ENCODE measurements at regions not wholly inside any gene's neighbourhood (a gene's known extent, or its start where the extent isn't known, plus 50 kb on each side); places are given as distances from the start of the nearest gene placed in this dataset.
A peak's percentile ranks its signal among the peaks of the same experiment; 100 is the strongest.

DNA sequence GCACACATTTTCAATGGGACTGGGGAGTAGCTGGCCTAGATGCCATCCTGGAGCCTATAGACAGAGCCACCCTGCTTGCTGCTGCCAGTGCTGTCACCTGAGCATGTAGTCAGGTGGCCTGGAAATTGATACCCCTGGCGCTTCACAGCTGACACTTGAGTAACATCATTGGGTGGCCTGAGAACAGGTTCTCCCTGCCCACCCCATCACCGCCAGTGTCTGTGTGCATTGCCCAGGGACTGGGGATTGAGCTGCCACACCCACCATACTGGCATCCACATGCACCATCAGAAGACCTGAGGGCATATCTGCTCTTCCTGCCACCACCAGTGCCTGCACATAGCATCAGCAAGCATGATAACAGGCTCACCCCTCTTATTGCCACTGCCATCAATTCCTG is 1142.9 kb upstream of the PABPC4L start:
- intact Hi-C loops (cut with DNase I) = no loop called here
- DNase-seq = peak in 2 of 10 donors; percentile 42 to 56

DNA sequence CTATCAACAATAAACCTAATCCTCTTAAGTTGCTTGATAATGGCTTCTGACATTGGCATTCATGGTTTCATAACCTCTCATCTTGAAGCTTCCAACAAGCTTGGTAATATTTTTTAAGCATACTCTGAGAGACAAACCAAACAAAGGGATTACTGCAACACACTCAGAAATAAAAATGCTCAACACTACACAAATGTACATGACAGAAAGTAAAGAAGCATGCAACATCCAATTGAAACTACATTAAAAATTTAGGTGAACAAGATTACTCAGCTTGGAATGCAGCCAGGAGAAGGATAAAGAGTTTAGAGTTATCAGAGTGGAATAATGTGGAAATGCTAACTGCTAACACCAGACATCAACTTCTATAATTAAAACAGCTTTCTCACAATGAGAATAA is 1136.6 kb upstream of the PABPC4L start:
- DNase-seq = no peak
- intact Hi-C loops (cut with DNase I) = no loop called here

GRCh38 chr4:135325264-135325663 is 1123.7 kb upstream of the PABPC4L start:
- intact Hi-C loops (cut with DNase I) = no loop called here
- DNase-seq = no peak

DNA sequence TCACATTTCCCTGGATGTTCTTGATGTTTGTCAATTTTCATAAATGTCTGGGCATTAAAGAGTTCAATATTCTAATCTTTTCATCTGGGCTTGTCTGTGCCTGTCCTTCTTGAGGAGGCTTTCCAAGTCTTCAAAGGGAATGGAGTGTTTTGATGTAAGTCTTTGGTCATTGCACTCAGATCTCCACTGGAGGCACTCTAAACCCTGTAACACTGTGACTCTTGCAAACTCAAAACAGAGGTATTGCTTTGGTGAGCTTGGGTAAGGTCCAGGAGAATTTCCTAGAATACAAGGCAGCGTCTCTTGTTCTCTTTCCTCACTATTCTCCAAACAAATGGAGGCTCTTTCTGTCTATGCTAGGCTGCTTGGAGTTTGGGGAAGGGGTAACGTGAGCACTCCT is 1118.1 kb upstream of the PABPC4L start:
- no peak for DNase-seq
- intact Hi-C loops (cut with DNase I) = no loop called here

DNA sequence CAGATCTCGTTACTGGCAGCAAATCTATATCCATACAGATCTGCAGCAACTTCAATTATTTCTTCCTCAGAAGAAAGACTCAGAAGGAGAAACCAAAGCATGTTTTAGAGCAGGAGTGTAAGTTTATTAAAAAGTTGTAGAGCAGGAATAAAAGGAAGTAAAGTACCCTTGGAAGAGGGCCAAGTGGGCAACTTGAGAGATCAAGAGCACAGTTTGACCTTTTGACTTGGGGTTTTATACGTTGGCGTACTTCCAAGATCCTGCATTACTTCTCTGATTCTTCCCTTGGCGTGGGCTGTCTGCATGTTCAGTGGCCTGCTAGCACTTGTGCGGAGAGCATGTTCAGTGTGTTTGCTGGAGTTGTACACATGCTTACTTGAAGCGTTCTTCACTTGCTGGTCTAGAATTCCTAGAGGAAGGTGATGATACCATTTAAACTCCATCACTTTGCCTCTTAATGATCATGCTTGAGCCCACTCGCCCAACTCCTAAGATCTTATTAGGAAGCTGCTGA is 1114.7 kb upstream of the PABPC4L start:
- no peak for DNase-seq
- intact Hi-C loops (cut with DNase I) = no loop called here

GRCh38 chr4:135290136-135290535 is 1088.5 kb upstream of the PABPC4L start:
- DNase-seq = peak in 1 of 10 donors; percentile 40
- intact Hi-C loops (cut with DNase I) = no loop called here

- intact Hi-C loops (cut with DNase I) = no loop called here
- no peak for DNase-seq
These were observed 1082.3 kb upstream of the PABPC4L start for GRCh38 chr4:135283934-135284333.

DNA sequence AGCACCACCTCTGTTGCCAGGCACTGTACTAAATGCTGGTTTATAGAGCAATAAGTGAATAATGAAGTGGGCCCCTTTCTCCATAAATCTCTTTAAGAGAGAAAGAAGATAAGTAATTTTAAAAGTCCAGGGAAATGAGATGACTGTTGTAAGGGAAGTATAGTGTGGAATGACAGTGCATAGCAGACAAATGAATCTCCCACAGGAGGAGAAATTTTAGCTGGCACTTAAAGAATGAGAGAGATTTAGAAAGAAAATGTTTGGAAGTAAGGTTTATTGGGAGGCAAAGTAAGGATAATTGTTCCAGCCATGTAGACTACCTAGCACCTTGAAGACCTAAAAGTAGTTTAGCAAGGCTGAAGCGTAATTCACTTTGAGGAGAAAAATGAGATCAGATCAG is 1081.1 kb upstream of the PABPC4L start:
- DNase-seq = no peak
- intact Hi-C loops (cut with DNase I) = no loop called here

GRCh38 chr4:135281230-135281629 is 1079.6 kb upstream of the PABPC4L start:
- no peak for DNase-seq
- intact Hi-C loops (cut with DNase I) = no loop called here

DNA sequence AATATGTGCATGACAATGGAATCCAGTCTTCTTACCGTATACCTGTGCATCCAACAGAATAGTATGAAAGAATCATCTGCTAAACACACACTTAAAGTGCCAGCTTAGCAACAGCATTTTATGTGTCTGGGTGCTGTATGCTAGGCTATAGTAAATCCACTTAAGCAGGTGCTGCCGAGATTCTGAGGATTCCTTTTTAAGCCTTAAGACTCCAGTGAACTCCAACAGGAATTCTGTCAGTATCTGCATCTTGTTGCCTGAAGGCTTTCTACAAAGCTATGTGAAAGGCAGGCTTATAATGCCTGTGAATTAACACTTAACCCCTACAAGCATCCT is 1076.4 kb upstream of the PABPC4L start:
- DNase-seq = no peak
- intact Hi-C loops (cut with DNase I) = no loop called here

- intact Hi-C loops (cut with DNase I) = no loop called here
- DNase-seq = no peak
These were observed 1075.7 kb upstream of the PABPC4L start for GRCh38 chr4:135277068-135277979.

DNA sequence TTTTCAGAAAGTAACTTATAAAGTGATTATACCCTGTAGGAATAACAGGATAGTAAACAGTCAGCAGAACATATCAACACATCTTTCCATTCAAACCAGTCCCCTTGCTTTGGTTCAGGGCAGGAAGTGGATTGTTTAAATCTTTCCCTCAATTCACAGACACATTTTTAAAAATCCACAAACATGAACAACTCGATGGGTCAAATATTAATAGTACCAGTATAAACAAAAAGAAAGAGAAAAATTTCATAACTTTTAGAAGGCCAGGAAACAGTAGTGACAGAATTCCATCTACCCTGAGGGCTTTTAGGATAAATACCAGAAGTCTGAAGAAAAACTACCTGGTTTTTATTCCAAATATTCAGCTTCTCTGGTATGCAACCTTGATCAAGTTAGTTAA is 1072.8 kb upstream of the PABPC4L start:
- no peak for DNase-seq
- intact Hi-C loops (cut with DNase I) = no loop called here

- intact Hi-C loops (cut with DNase I) = no loop called here
- DNase-seq = no peak
These were observed 1067.7 kb upstream of the PABPC4L start for GRCh38 chr4:135269125-135269890.

DNA sequence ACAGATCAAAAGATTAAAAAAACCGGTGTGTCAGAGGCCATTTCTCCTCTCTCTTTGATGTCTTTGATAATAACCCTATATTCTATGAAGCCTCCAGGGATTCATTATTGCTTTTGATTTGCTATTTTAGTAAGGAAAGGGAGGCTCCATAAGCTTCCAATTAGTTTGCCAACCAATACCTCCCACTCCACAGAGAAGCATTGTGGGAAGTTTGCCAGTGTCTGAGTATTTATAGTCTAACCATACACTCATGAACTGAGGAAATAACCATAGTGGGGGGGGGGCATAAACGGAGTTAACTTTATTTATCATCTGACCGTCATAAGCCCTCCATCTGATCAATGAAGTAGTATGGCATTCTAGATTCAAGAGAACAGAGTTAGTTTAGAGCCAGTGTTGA is 1066.8 kb upstream of the PABPC4L start:
- DNase-seq = no peak
- intact Hi-C loops (cut with DNase I) = no loop called here

DNA sequence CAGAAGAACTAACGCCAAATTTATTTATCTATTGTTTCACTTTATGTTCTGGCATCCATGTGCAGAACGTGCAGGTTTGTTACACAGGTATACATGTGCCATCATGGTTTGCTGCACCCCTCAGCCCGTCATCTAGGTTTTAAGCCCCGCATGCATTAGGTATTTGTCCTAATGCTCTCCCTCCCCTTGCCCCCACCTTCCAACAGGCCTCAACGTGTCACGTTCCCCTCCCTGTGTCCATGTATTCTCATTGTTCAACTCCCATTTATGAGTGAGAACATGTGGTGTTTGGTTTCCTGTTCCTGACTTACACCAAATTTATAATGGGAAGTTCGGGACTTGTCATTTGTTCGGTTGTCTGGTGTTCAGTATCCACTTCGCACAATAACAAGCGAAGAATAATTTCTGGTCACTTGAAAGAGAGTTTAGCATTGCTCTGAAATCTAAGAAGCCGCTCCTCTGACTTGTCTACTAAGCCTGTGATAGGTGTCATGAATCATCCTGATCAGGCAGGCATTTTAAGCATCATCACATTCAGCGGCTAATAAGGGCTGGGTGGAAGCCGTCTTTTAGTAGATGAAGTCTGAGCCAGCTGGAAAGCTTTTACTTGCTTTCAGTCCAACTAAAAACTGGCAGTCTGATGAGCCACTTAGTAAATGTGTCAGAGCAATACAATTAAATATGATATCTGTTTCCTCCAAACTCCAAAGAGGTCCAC is 1065.7 kb upstream of the PABPC4L start:
- DNase-seq = no peak
- intact Hi-C loops (cut with DNase I) = no loop called here

DNA sequence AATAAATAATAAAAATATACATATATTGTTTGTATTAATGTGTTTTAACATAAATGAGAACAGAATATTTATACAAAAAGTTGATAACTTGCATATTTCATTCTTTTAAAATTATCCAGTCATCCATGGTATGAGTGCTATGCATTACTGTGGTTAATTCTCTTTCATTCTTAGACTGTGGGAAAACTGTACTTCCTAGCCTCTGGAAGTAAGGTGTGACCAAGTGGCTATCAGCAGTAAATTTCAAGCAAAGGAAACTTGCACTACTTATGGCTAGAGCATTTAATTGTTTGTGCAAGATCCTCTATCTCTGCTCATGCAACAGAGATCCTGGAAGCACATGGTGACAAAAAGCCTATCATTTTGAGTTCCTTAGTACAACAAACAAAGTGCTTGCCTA is 1054.5 kb upstream of the PABPC4L start:
- DNase-seq = no peak
- intact Hi-C loops (cut with DNase I) = no loop called here

GRCh38 chr4:135250040-135250439 is 1048.5 kb upstream of the PABPC4L start:
- intact Hi-C loops (cut with DNase I) = no loop called here
- DNase-seq = no peak

DNA sequence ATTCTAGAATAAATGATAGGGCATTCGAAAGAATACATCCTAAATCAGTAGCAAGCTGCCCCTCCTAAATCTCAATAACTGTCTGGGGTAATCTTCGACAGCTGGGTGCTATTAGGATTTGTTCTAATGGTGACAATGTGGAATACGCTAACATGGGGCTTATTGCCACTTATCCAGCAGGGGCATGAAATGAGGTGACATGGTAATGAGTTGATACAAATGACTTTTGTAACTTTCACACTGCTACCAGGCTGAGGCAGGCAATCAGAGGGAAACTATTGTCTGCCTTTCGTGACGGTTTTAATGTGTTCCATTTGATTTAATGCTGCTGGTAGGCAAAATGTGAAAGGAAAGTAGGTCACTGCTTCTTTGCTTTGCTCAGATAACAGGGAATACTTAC is 1047.4 kb upstream of the PABPC4L start:
- intact Hi-C loops (cut with DNase I) = no loop called here
- no peak for DNase-seq

GRCh38 chr4:135244696-135245095 is 1043.1 kb upstream of the PABPC4L start:
- DNase-seq = no peak
- intact Hi-C loops (cut with DNase I) = no loop called here

DNA sequence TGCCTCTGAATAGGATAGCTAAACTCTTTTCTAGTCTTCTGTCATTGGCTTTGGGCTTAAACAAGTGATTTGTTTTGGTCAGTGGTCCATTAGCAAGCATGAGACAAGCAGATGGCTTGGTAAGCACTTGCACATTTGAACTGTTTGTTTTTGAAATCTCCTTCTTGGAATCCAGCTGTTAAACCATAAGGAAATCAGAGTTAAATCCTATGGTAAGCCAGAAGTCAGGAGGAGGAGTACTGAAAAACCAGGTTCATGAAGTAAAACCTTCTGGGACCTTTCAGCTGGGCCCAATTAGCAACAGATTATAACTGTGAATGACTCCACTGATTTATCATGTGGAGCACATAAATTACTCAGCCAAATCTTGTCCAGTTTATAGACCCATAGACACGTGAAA is 1042.5 kb upstream of the PABPC4L start:
- DNase-seq = no peak
- intact Hi-C loops (cut with DNase I) = no loop called here

GRCh38 chr4:135240796-135241195 is 1039.2 kb upstream of the PABPC4L start:
- intact Hi-C loops (cut with DNase I) = no loop called here
- DNase-seq = peak in 6 of 10 donors; percentile 8 to 86 (median 38)
